ENCODE measurements at regions not wholly inside any gene's neighbourhood (a gene's known extent, or its start where the extent isn't known, plus 50 kb on each side); places are given as distances from the start of the nearest gene placed in this dataset.

- no peak for DNase-seq
Observed at GRCh38 chr7:22909917-22910316, 87.3 kb upstream of the TOMM7 start.

- DNase-seq, result no peak
Observed at GRCh38 chr7:22907805-22908204, 85.2 kb upstream of the TOMM7 start.

- DNase-seq, result no peak
Observed at GRCh38 chr7:22900784-22901183, 78.1 kb upstream of the TOMM7 start.

DNA sequence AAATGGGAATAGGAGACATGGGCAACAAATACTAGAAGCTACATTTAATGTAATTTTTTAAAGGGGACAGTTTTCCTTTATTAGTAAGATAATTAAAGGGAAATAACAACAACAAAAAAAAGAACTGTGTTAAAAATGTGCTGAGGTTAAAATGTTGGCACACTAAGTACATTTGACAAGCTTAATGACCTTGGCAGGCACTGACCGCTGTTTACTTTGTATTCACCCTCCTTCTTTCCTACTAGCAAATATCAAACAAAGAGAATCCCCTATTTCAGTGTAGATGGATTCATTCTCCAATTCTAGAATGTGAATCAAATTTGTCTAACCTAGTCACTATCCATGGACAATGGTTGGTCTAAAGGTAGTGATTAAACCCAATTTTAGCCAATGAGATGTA, 77.5 kb upstream of the TOMM7 start:
- peak; percentile 81 for DNase-seq

GRCh38 chr7:22896917-22897316, 74.3 kb upstream of the TOMM7 start:
- no peak for DNase-seq

- DNase-seq, result no peak
Observed at GRCh38 chr7:22895828-22896165, 73.1 kb upstream of the TOMM7 start.

- DNase-seq, result no peak
Observed at GRCh38 chr7:22895140-22895827, 72.6 kb upstream of the TOMM7 start.

- DNase-seq, result no peak
Observed at GRCh38 chr7:22894546-22894945, 71.9 kb upstream of the TOMM7 start.

- DNase-seq, result no peak
Observed at GRCh38 chr7:22890773-22891172, 68.1 kb upstream of the TOMM7 start.

DNA sequence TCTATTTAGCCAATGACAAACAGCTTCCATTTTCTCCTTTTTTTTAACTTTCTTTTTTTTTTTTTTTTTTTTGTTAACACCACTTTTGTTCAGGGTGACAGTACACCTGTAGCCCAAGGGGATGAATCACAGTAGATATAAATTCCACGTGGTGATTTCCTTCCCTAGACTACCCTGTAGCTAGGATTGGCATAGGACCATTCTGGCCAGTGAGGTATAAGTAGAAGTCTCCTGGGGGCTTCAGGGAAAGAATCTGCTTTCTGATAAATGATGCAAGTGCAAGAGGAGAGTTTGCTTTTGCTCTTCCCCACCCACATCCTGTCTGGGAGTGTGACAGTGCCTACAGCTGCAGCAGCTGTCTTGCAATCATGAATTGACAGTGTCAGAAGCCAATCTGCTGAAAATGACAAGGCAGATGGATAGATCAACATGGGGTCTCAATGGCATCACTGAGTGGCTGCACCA, 63.2 kb upstream of the TOMM7 start:
- DNase-seq, result peak; percentile 52

DNA sequence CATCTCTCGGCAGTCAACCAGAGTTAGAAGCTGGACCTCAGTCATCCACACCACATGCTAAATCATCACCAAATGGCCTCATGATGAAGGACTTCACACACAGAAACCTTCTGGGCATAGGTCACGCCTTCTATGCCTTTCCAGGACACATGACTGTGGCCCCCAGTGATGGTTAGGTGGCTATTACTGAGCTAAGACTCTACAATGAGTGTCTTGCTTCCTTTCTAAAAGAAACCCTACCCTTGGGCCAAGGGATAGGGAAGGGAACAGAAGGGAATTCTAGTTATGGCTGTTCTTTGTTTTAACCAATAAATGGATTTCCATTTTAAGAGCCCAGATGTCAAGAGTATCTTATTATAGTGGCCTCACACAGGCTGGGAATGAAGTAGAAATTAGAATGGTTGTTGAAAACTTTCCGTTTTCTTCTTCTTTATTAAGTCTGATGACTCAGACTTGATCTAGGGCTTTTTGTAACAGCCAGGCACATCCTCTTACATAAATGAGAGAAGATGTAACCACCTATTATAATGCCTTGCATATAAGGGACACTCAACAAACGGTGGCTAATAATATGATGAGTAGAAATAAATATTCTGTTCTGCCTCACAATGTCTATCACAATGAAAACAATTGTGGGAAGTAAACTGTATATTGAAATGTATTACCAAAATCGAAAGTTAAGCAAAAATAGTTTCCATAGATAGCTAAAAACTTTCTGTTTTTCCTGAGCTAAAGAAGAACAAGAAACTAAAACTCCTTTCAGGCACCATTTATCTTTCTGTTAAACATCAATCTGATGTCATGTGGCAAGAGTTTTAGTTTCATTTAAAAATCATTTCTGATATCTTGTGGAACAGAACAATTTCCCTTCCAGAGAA, 62.5 kb upstream of the TOMM7 start:
- DNase-seq, result no peak

DNA sequence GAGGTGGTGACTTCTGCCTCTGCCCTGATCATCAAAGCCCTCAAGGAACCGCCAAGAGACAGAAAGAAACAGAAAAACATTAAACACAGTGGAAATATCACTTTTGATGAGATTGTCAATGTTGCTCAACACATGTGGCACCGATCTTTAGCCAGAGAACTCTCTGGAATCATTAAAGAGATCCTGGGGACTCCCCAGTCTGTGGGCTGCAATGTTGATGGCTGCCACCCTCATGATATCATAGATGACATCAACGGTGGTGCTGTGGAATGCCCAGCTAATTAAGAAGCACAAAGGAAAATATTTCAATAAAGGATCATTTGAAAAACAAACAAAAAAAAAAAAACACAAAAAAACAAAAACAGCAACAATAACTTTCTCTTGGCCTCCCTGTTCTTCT, 59.5 kb upstream of the TOMM7 start:
- no peak for DNase-seq

GRCh38 chr7:22879709-22880306, 57.2 kb upstream of the TOMM7 start:
- DNase-seq, result no peak

GRCh38 chr7:22879280-22879679, 56.6 kb upstream of the TOMM7 start:
- DNase-seq, result no peak

GRCh38 chr7:22876986-22877729, 54.5 kb upstream of the TOMM7 start:
- DNase-seq, result no peak

DNA sequence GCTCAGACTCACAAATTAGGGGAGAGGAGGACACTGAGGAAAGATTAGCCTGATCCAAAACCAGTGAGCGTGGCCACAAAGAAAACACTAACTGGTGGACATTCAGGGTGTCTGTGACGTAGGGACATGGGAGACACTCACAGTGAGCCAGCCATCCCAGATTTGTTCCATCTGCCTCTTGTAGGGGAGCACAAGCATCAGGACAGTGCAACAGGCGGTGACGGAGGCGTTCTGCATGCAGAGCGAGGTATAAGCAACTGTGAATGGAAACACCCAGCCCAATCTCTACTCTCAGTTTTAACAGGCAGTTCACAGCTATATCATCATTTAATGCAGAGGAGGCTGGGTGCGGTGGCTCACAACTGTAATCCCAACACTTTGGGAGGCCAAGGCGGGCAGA, 52.8 kb upstream of the TOMM7 start:
- no peak for DNase-seq

DNA sequence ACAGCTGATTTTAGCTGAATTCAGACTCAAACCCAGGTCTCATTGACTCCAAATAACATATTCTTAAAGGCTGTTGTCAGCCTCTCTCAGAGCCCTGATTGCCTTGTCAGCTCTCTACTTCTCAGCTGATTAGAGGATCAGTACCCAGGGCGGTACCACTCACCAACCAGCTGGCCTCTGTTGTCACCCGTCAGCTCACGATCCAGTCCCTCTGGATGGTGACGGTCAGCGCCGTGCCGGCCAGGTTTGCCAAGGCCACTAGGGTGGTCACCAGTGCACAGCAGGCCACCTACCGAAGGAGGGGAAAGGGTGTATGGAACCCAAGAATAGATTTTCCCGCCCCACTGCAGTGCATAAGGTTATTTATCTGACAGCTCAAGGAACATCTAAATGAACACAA, 52.3 kb upstream of the TOMM7 start:
- no peak for DNase-seq

All from NCI-H748 treated with DMSO at 0.1 percent for 48 hours (cell line).